ENCODE measurements at regions not wholly inside any gene's neighbourhood (a gene's known extent, or its start where the extent isn't known, plus 50 kb on each side); places are given as distances from the start of the nearest gene placed in this dataset. TPM values are rescaled to one million over a fixed set of nuclear protein-coding genes. Genes with fewer than 3 reads are reported as not detected.

GRCh38 chr1:101077849-101078248, 52.3 kb upstream of the DPH5 start:
- Histone ChIP-seq H3K36me3 (ENCODE audit: insufficient read depth, low read length) (peaks cover 3% of the 10 kb centered on the region), H3K27me3 (ENCODE audit: control insufficient read depth, insufficient read depth, low read length) (no peaks in the 10 kb centered on the region), H3K4me2 (ENCODE audit: low read length) (no peak overlapping the region), H3K9me3 (replicated peaks; ENCODE audit: low read length) (no peaks in the 10 kb centered on the region), H3K4me1 (ENCODE audit: control insufficient read depth, insufficient read depth, low read length) (no peaks in the 10 kb centered on the region), H3K9ac (ENCODE audit: low read depth, low read length) (no peak overlapping the region), H3K4me3 (ENCODE audit: low read length) (no peak overlapping the region)

GRCh38 chr1:101075926-101076325, 50.3 kb upstream of the DPH5 start:
- H3K4me2 ChIP-seq (ENCODE audit: low read length): no peak overlapping the region
- H3K4me3 ChIP-seq (ENCODE audit: low read length): no peak overlapping the region

More at GRCh38 chr1:101075926-101076325, 50.3 kb upstream of the DPH5 start:
- Histone ChIP-seq H3K27me3 (ENCODE audit: control insufficient read depth, insufficient read depth, low read length) (no peaks in the 10 kb centered on the region), H3K4me1 (ENCODE audit: control insufficient read depth, insufficient read depth, low read length) (no peaks in the 10 kb centered on the region), H3K9ac (ENCODE audit: low read depth, low read length) (no peak overlapping the region), H3K9me3 (replicated peaks; ENCODE audit: low read length) (no peaks in the 10 kb centered on the region), H3K36me3 (ENCODE audit: insufficient read depth, low read length) (peaks cover 3% of the 10 kb centered on the region)

Small RNAs in the stretch of these regions (small RNA-seq; reads per million reads assigned to genes)
- gene RF00424: not detected

Data from skeletal muscle satellite cell (primary cell).